ENCODE measurements at regions not wholly inside any gene's neighbourhood (a gene's known extent, or its start where the extent isn't known, plus 50 kb on each side); places are given as distances from the start of the nearest gene placed in this dataset.

- no peaks in the 10 kb centered on the region for H3K27me3 ChIP-seq (ENCODE audit: insufficient read depth)
- no peaks in the 10 kb centered on the region for H3K9me2 ChIP-seq (ENCODE audit: insufficient read depth)
- no peak overlapping the region for H3K4me2 ChIP-seq
- no peaks in the 10 kb centered on the region for H3K4me1 ChIP-seq (ENCODE audit: insufficient read depth)
- Mint-ChIP-seq H3K36me3 (ENCODE audit: low read depth) (peaks cover 28% of the 10 kb centered on the region), H3K4me1 (peaks cover 11% of the 10 kb centered on the region; the same call in 2 of the 3 replicates), H3K27ac (no peak overlapping the region), H3K4me3 (no peak overlapping the region), H3K9me3 (peaks cover 31% of the 10 kb centered on the region), H3K27me3 (ENCODE audit: insufficient read depth, low read depth, poor library complexity) (no peaks in the 10 kb centered on the region)
- no peaks in the 10 kb centered on the region for H4K20me1 ChIP-seq (replicated peaks; ENCODE audit: insufficient read depth)
- no peaks in the 10 kb centered on the region for H3K36me3 ChIP-seq (ENCODE audit: insufficient read depth)
- no peak overlapping the region for H2AFZ ChIP-seq
- no peak overlapping the region for H3K4me3 ChIP-seq
- H3F3A ChIP-seq (replicated peaks; ENCODE audit: low read depth) = no peaks in the 10 kb centered on the region
- ATAC-seq (no peak; the same call in 2 of the 3 replicates), DNase-seq (ENCODE audit: low spot score) (no peak)
- H3K79me2 ChIP-seq (replicated peaks; ENCODE audit: insufficient read depth) = no peaks in the 10 kb centered on the region
- H3K27ac ChIP-seq (ENCODE audit: low read depth) = no peak overlapping the region
- TF ChIP-seq NANOG (IDR thresholded peaks at IDR 0.05; ENCODE audit: borderline replicate concordance) = no peak
- no peak for TF ChIP-seq EZH2phosphoT487 (IDR thresholded peaks at IDR 0.05; ENCODE audit: unreplicated experiment)
- no peak for TF ChIP-seq ZNF331 (CRISPR knock-in tag; IDR thresholded peaks at IDR 0.05; ENCODE audit: low read depth)
- TF ChIP-seq REST (IDR thresholded peaks at IDR 0.05; ENCODE audit: unreplicated experiment) = no peak
- no peak for TF ChIP-seq STAT1 (IDR thresholded peaks at IDR 0.05; ENCODE audit: unreplicated experiment)
These were observed 1150.3 kb downstream of the CNTNAP5 start for GRCh38 chr2:125175415-125175814.

GRCh38 chr2:125185691-125186270, 1160.7 kb downstream of the CNTNAP5 start:
- H3K27ac Mint-ChIP-seq = no peak overlapping the region
- DNase-seq (ENCODE audit: low spot score) (peak; percentile 40), ATAC-seq (peak; percentile 73)
- Histone ChIP-seq H2AFZ (peak overlapping the region; percentile 53; the same call in 1 of the 2 replicates), H3K27ac (ENCODE audit: low read depth) (no peak overlapping the region), H4K20me1 (replicated peaks; ENCODE audit: insufficient read depth) (no peaks in the 10 kb centered on the region), H3K4me2 (no peak overlapping the region), H3K9me2 (ENCODE audit: insufficient read depth) (no peaks in the 10 kb centered on the region), H3K36me3 (ENCODE audit: insufficient read depth) (no peaks in the 10 kb centered on the region), H3K4me3 (no peak overlapping the region), H3K79me2 (replicated peaks; ENCODE audit: insufficient read depth) (no peaks in the 10 kb centered on the region), H3K27me3 (ENCODE audit: insufficient read depth) (no peaks in the 10 kb centered on the region), H3F3A (replicated peaks; ENCODE audit: low read depth) (no peaks in the 10 kb centered on the region), H3K4me1 (ENCODE audit: insufficient read depth) (peaks cover 6% of the 10 kb centered on the region; the same call in 1 of the 2 replicates)
- no peak overlapping the region for H3K4me3 Mint-ChIP-seq
- peaks cover 3% of the 10 kb centered on the region; the same call in 1 of the 3 replicates for H3K36me3 Mint-ChIP-seq (ENCODE audit: low read depth)
- H3K27me3 Mint-ChIP-seq (ENCODE audit: insufficient read depth, low read depth, poor library complexity) = no peaks in the 10 kb centered on the region
- H3K4me1 Mint-ChIP-seq = peaks cover 9% of the 10 kb centered on the region
- H3K9me3 Mint-ChIP-seq = no peaks in the 10 kb centered on the region; the same call in 1 of the 3 replicates
- no peak for TF ChIP-seq ZNF114 (CRISPR knock-in tag; IDR thresholded peaks at IDR 0.05)
- TF ChIP-seq CTCF (conservative IDR thresholded peaks at IDR 0.05; ENCODE audit: low read depth in 2 of 2) = peak in 1 of 2 experiments; percentile 33; a peak in 3 of 4 replicates
